ENCODE measurements at regions not wholly inside any gene's neighbourhood (a gene's known extent, or its start where the extent isn't known, plus 50 kb on each side); places are given as distances from the start of the nearest gene placed in this dataset.

DNA sequence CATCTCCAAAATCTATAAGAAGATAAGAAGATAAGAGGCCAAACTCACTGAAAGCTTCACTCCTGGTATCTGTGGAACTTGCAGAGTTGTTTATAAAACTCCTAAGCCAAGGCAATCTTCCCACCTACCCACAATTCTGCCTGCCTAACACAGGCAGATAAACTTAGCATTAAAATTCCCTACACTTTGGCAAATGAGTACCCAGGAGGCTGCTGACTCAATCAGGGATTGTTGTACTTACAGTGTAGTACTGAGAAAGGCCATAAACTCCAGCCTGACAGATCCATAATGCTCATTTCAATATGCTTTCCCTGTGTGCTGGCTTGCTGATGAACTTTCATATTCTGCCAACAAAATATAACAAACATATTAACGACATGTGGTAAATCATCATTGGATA, 725.2 kb downstream of the BRINP1 start:
- TF ChIP-seq, protein P1, sequence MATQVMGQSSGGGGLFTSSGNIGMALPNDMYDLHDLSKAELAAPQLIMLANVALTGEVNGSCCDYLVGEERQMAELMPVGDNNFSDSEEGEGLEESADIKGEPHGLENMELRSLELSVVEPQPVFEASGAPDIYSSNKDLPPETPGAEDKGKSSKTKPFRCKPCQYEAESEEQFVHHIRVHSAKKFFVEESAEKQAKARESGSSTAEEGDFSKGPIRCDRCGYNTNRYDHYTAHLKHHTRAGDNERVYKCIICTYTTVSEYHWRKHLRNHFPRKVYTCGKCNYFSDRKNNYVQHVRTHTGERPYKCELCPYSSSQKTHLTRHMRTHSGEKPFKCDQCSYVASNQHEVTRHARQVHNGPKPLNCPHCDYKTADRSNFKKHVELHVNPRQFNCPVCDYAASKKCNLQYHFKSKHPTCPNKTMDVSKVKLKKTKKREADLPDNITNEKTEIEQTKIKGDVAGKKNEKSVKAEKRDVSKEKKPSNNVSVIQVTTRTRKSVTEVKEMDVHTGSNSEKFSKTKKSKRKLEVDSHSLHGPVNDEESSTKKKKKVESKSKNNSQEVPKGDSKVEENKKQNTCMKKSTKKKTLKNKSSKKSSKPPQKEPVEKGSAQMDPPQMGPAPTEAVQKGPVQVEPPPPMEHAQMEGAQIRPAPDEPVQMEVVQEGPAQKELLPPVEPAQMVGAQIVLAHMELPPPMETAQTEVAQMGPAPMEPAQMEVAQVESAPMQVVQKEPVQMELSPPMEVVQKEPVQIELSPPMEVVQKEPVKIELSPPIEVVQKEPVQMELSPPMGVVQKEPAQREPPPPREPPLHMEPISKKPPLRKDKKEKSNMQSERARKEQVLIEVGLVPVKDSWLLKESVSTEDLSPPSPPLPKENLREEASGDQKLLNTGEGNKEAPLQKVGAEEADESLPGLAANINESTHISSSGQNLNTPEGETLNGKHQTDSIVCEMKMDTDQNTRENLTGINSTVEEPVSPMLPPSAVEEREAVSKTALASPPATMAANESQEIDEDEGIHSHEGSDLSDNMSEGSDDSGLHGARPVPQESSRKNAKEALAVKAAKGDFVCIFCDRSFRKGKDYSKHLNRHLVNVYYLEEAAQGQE (IDR thresholded peaks at IDR 0.05; ENCODE audit: insufficient read depth in 1 of 2, low read depth in 2 of 2, low read length in 1 of 2), result no peak
- TF ChIP-seq, protein P2, sequence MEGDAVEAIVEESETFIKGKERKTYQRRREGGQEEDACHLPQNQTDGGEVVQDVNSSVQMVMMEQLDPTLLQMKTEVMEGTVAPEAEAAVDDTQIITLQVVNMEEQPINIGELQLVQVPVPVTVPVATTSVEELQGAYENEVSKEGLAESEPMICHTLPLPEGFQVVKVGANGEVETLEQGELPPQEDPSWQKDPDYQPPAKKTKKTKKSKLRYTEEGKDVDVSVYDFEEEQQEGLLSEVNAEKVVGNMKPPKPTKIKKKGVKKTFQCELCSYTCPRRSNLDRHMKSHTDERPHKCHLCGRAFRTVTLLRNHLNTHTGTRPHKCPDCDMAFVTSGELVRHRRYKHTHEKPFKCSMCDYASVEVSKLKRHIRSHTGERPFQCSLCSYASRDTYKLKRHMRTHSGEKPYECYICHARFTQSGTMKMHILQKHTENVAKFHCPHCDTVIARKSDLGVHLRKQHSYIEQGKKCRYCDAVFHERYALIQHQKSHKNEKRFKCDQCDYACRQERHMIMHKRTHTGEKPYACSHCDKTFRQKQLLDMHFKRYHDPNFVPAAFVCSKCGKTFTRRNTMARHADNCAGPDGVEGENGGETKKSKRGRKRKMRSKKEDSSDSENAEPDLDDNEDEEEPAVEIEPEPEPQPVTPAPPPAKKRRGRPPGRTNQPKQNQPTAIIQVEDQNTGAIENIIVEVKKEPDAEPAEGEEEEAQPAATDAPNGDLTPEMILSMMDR (IDR thresholded peaks at IDR 0.05), result no peak

All from Panc1 (cell line).